ENCODE measurements at regions not wholly inside any gene's neighbourhood (a gene's known extent, or its start where the extent isn't known, plus 50 kb on each side); places are given as distances from the start of the nearest gene placed in this dataset.

DNA sequence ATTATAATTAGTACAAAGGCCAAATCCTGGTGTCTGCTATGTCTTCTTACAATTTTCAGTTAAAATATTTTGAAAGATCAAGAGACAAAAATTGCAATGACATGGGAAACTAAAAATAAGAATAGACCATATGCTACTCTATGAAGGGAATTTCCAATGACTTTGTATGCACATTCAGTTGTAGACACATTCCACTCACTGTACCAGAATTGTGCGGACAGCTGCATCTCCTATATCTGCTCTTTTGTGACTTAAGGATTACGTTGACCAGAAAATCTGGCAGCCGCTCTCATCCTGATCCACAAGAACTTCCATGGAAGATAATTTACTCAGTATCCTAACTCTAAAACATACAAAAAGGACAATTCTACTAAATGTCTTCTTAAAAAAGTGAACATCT is 493.9 kb upstream of the KCNMB2 start:
- DNase-seq, result no peak

DNA sequence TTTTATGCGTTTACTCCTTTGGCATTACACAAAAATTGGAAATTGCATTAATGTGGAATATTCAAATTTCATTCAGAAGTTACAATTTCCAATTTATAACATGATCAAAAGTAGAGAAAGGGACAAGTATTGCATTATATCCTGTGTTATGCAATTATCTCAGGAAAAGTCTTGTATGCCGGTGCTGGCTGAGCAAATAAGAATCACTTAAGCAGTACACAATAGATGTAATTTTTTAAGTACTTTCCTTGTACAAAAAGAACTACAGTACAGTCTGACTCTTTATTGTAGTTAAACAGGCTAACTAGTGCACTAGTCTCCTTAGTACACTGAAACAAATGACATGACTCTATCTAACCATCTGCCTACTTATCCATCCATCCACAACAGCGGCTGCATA is 493.2 kb upstream of the KCNMB2 start:
- no peak for DNase-seq

DNA sequence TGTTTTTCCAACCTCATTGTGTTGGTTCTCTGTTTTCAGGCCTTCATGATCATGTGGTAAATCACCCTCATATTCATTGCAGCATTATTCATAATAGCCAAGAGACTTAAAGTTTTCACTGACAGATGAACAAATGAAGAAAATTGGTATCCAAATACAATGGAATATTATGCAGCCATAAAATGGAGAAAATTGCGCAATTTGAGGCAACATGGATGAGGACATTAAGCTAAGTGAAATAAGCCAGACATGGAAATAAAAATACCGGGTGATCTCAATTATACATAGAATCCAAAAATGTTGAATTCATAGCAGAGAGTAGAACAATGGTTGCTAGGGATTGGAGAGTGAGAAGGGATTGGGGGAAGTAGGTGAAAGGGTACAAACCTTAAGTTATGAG is 491.9 kb upstream of the KCNMB2 start:
- no peak for DNase-seq

DNA sequence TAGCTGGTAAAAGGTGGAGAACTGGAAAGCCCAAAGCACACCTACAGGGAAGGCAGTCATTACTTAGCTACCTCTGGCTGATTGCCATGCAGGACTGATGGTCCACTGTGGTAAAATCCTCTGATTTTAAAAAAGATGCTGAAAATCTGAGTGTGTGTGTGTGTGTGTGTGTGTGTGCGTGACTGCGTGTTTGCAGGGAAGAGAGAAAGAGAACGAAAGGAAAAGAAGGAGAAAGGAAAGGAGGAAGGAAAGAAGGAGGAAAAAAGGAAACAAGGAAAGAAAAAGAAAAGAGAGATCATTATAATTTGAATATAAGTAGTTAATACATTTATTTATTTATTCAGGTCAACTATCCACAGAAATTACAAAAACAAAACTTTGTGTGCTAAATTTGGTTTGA is 488.7 kb upstream of the KCNMB2 start:
- DNase-seq, result no peak

DNA sequence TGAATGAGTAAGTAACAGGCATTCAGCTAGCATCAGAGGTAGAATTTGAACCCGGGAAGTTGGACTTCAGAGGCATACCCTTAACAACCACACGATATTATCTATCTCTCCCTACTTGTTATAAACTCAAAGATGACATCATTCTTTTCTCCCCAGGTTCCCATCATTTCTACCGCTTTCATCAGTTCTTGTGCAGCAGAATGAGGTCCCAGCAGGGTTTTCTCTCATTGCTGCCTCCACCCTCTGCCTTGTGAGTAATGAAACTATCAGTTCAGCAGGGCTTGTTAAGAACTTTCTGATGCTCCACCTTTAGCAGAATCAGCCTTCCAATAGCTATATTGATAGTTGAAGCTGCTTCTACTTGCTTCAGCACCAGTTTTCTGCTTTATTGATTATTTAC is 487.5 kb upstream of the KCNMB2 start:
- DNase-seq, result no peak

DNA sequence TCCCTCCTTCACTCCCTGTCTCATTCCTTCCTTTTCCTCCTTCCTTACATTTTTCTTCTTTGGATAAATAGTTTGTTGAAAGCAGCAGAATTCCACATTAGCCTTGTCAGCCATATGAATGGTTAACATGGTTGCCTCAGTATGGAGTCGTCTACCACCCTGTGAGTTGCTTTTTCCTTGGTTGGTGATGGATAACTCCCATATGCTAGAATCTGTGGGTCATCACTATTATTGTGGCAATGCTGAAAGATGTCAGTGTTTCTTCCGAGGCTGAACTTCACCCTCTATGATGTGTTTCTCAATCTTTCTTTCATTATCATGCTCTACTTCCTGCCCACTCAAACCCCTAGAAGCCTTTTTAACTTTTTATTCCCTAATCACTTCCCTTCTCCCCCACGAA is 481.8 kb upstream of the KCNMB2 start:
- DNase-seq, result no peak

DNA sequence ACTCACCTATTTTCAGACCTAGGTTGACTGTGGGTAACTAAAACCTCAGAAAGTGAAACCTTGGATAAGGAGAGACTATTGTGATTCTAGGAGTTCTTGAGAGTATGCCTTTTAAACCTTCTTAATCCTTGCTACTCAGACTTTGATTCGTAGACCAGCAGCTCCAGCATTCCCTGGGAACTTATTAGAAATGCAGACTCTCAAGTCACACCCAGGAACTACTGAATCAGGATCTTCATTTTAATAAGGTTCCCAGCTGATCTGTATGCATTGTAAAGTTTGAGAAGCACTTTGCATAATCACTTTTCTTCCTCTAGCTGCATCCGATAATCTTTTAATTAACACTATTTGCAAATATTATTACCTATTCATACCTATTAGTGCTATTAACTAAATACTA is 480.3 kb upstream of the KCNMB2 start:
- no peak for DNase-seq

DNA sequence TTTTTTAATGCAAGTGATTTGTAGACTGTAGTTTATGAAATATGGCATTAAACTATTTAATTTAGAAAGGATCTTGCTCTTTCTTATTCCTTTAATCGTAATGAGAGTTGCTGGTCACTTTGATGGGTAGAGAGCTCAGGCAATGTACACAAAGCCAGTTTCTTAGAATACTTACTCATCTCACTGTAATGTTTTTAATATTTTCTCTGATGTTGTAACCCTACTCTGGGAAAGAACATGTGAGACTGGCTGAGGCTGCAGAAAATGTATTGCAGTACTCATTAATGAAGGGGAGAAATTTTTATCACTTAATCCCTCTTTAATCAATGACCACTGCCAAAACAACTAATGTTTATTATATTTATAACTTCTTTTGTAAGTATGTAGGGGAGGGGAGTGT is 479.4 kb upstream of the KCNMB2 start:
- DNase-seq, result no peak

DNA sequence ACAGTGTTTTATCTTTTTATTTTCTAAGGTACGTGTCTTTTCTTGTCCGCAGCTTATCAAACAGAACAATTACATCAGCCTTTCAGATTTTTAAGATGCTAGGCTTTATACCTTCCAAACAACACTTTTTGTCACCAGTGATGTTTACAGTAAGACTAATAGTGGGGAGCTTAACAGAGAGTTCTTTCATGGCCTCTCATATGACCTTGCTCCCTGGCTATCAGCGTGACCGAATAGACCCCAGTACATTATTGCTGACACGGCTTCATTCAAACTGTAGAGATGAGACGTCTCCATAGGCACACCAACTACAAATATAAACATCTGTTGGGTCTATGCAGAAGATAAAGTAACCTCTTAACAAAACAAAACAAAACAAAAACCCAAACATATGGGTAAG is 477.6 kb upstream of the KCNMB2 start:
- DNase-seq, result no peak

DNA sequence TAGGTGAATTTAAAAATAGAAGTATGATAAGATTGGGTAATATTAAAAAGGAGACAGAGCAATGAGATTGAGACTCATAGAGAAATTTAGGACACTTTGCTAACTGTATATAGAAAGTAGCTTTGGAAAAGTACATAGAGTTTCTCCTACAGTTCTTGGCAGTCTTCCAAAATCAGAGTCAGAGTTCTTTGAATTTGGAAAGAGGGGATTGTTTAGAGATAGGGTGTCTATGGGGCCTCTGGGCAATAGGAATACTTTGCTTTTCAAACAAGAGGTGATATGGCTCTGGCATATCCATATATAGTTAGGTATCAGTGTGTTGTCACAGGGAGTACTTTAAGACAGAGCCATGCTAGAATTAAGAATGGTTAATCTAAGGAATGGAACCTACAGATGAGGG is 477.1 kb upstream of the KCNMB2 start:
- no peak for DNase-seq

DNA sequence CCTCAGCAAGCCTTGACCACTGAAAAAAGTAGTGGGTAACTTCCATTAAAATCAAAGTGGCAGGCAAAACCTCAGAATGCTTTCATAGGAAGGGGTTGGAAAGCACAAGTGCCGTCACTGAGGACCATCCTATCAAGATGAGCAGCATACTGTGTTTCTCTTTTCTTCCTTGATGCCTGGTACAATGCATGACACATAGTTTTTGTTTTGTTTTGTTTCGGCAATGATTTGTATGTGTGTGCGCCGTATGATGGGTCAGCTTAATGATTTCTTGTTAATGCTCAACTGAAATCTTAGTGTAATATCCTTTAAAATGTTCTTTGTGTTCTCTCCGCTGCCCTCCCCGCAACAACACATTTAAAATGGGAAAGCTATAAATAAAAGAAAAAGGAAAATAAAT is 476.4 kb upstream of the KCNMB2 start:
- DNase-seq, result no peak

DNA sequence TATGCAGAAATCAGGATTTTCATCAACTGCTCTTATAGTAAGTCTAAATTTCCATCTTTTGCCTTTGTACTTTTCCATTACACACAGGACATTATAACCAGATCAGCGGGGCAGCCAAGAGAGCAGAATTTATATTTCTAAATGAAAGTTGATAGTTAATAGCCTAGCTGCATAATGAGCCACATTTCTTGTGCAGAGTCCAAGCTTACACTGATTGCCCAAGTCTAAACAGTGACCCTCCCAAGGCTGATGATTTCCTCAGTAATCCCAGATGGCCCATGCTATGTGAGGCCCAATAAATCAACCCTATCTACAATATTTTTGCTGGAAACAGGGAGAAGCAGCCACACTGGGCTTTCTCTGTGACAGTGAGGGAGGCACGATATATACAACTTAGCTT is 475.8 kb upstream of the KCNMB2 start:
- DNase-seq, result no peak

DNA sequence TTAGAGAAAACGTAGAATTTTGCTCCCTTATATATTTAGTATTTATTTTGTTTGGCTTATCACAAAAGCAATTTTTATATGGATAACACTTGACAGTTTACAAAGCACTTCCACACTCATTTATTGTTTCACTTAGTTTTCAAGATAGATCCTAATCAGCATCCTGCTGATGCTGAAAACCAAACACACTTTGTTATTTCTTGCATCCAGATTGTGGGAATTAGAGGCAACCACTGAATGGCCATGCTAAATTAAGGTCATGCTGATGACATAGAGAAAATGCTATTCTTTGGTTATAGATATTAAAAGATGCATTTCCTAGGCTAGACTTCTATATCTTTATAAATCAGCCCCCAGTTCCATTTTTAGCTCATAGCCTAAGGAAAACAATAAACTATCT is 474.1 kb upstream of the KCNMB2 start:
- no peak for DNase-seq

DNA sequence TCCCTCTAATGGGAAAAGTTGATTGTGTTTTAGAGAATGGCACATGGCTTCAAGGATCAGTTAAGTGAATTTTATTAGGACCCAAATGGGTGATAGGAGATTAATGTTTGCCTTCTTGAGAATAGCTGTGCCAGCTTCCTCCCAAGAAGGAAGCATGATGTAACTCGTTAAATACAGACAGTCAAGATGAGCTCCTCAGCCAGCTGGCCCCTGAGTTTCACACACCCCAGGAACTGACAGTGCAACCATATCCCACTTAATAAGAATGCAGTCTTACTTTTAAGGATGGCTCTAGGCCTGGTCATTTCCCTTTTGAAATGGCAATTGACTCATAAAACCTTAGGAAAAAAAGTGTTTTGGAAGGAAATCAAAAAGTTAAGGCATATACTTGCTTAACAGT is 472.8 kb upstream of the KCNMB2 start:
- no peak for DNase-seq

DNA sequence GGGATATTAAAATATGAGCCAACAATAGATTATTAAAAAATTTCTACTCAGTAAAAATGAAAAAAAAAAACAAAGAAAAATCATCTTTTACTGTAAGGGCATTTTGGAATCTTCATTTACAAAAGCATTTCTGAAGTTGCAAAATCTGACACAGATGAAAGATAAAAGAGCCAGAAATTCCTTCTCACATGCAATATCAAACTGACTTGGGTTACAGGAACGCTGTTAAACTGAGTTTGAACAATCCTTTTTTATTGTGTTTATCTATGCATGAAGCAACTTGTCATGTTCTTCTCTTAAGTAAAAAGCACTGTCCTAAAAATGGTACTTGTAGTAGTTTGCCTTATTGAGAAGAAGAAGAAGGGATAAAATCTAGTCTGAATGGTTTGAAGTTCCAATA is 468.5 kb upstream of the KCNMB2 start:
- DNase-seq, result no peak

DNA sequence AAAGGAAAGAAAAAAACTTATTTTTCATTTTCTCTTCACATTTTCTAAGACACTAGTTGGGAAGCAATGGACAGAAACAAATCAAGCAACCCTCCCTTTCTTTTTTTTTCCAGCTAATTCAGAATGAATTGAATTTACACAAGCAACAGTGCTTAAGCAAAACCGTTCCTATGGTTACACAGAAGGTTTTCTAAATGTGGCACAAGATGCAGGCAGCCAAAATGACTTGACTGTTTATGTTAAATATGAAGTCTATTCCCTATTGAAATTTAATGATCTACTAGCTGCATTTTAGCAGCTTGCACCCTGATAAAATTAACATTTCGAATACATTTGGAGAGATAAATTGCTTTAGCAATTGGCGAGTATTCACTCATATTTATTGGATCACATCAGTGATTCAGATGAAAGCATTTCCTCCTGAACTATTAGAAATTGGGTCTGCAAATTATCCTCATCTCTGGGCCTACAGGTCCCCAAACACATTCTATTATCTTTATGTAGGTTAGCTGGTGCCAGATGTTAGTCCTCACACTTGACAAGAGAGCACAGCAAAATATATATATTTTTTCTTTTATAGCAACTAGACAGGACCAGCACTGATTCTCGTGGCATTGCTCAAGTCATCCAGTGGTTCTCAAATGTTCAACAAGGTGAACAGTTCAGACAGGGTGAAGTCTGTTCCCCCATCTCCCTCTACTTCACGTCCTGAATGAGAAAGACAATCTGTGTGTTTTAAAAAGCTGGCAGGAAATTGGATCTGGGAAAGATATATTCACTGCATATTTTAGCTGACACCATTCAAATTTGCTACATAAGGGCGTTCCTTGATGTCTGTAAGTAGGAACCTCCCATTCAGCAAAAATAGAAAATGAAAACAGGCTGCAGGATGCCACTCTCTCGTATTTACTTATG is 463.6 kb upstream of the KCNMB2 start:
- peak in 1 of 2 donors; percentile 66 for DNase-seq

DNA sequence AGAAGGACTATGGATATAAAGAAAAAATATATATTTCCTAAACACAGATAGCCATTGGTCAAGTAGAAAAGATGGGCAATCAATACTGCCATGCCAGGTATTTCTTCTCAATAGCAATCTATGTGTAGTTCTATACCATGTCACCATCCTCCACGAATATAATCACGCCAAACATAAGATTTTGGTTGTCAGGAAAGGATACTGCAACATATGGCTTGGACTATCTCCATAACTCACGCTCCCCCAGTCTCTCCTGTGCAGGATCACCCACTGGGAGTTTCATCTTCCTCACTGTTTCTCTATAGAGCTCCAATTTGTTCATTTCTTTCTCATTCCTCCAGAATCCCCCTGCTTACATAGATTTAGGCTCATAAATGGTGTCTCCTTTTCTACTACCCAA is 462.9 kb upstream of the KCNMB2 start:
- DNase-seq, result no peak

DNA sequence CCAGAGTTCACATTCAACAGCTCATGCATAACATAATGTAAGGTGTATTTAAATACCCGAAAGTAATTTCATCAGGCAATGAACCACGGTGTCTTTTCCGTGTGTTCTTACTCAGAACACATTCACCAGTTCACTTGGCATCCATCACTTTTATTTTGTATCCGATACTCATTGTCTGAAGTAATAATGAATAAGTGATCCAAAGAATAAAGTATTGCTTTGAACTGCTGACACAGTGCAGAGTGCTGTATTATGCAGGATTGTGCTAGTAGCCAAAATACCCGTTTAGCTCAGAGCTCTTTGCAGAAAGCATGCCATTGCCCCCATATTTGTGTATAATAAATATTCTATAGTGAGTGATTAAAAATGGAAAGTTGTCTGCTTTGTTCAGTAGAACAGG is 460.9 kb upstream of the KCNMB2 start:
- DNase-seq, result no peak

DNA sequence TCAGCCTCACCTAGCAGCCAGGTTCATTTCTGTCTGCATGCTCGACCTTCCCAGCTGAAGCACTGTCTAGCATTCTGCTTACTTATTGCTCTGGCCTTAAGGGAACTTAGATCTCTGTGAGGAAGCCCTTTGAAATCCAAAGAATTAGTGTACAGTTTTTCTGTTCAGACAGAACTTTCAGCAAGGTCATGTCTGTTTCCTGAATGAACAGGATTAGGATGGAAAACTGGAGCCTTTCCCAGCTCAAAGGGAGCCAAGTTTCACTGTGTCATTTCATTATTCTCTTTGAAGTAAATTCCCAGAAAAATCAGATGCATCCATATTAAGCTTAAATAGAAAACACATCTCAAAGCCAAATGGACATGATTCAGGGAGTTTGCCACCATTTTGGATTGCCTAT is 457.3 kb upstream of the KCNMB2 start:
- no peak for DNase-seq

DNA sequence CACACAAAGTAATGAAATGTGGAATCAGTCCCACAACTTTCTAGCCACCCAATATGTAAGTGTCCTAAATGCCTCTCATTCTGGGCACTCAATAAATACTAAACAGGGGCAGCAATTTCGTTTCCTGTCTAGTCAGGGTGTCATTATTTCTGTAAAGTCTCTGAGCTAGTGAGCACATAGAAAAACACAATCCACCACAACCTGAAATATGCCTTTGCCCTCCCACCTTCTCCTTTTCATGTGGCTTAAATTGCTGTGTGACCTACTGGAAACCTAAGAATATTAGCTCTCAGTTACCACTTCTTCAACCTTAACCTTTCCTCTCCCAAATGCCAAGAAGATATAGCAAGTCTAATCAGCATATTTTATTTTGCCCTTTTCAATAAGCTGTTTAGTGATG is 456.3 kb upstream of the KCNMB2 start:
- DNase-seq, result no peak

DNA sequence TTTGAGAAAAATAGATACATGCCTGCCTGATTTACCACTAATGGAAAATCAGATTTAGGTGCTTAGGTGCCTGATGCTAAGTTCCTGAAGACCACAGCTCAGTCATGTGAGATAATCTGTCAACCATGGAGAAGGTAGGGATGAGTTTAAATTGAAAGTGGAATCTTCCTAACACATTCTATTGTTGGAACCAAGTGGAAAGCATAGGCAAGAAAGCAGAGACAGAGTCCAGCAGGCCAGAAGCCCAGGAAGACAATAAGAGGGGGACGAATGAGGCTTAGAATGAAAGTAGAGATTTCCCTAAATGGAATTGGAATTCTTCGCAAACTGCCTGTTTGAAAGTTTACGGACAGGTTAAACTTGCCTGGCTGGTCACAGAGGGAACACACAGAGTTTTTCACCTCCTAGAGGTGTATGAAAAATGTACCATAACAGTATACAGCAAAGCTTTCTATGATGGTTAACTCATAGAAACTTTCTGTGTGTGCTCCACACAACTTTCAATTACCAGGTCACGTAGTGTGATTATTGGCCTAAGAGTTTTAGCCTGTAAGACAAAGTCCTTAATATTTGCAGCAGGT is 453.8 kb upstream of the KCNMB2 start:
- DNase-seq, result no peak

DNA sequence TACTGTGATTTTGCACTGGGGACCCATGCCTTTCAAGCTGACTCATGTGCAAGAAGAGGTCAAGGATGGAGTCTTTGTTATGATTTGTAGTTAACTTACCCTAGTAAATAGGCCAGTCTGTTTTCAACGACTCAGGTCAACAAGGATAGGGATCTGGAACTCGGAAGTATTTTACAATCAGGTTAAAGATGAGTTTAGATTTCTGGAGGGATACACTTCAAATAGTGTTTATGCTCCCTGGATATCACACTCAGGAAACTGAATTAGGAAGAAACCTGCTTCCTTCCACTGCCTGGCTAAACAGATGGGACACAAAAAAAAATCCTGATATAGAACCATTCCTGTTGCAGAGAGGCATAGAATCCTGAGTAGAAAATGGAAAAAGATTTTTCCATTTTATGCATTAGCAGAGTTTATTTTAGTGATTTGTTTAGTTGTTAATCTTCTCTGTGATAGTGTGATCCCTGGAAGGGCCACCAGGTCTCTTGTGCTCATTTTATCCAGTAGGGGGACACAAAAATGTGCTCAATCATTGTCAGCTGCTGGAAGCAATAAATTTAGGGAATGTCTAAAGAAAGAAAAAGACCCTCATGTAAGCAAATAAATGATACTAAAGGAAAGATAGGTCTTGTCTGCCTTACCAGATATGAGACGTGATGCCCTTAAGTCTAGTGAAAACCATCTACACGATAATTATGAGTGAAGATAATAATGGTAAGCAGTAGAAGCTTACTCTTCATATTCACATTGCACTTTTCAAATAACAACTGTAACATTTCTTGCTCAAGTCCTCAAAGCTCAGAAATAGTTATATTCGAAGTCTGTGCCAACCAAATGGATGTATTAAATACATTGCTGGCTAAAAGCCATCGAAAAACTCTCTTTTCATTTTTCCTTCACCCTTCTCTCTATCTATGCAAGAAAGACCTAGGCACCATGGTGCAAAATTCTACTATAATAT is 452.1 kb upstream of the KCNMB2 start:
- DNase-seq, result peak in 1 of 2 donors; percentile 53

Measured in hippocampal formation (tissue), 2 donors.